Endodermal cell (in vitro differentiated cells): ENCODE measurements at regions not wholly inside any gene's neighbourhood (a gene's known extent, or its start where the extent isn't known, plus 50 kb on each side); places are given as distances from the start of the nearest gene placed in this dataset.

Experiments used
- DNase-seq: peaks from one replicate; pipeline ENCODE4 v3.0.0-alpha.2; 2017
- H3K27ac ChIP-seq: 2 replicates; pipeline ENCODE4 v1.5.1; 2013; ENCODE audit warnings: mild to moderate bottlenecking, low read depth, low read length, moderate library complexity
- H3K27me3 ChIP-seq: 2 replicates; pipeline ENCODE4 v1.6.1; 2013; ENCODE audit warnings: mild to moderate bottlenecking, low read length, moderate library complexity; ENCODE audit not compliant: insufficient read depth, control insufficient read depth, poor library complexity, severe bottlenecking
- H3K36me3 ChIP-seq: 2 replicates; pipeline ENCODE4 v1.7.0; 2013; ENCODE audit warnings: mild to moderate bottlenecking, low read length, moderate library complexity; ENCODE audit not compliant: control insufficient read depth, insufficient read depth
- H3K4me1 ChIP-seq: one replicate; pipeline ENCODE4 v1.7.0; 2013; ENCODE audit warnings: low read length; ENCODE audit not compliant: control insufficient read depth, insufficient read depth
- H3K4me3 ChIP-seq: 2 replicates; pipeline ENCODE4 v1.5.1; 2013; ENCODE audit warnings: mild to moderate bottlenecking, low read length, moderate library complexity
- H3K9ac ChIP-seq: 2 replicates; pipeline ENCODE4 v1.6.1; 2013; ENCODE audit warnings: mild to moderate bottlenecking, low read length, moderate library complexity; ENCODE audit not compliant: poor library complexity, severe bottlenecking; ENCODE audit errors: extremely low read depth
- H3K9me3 ChIP-seq: 2 replicates; pipeline ENCODE4 v1.6.1; 2013; ENCODE audit warnings: mild to moderate bottlenecking, low read length, moderate library complexity; ENCODE audit not compliant: control insufficient read depth
- H3K27ac Mint-ChIP-seq: 2 replicates; pipeline ENCODE4 v1.8.0; 2020; ENCODE audit warnings: mixed read lengths
- H3K27me3 Mint-ChIP-seq: 2 replicates; pipeline ENCODE4 v1.8.0; 2021; ENCODE audit warnings: mild to moderate bottlenecking, mixed read lengths; ENCODE audit not compliant: insufficient read depth
- H3K36me3 Mint-ChIP-seq: 2 replicates; pipeline ENCODE4 v1.8.0; 2020; ENCODE audit warnings: low read depth, mixed read lengths
- H3K4me1 Mint-ChIP-seq: 2 replicates; pipeline ENCODE4 v1.8.0; 2020; ENCODE audit warnings: mixed read lengths
- H3K4me3 Mint-ChIP-seq: 2 replicates; pipeline ENCODE4 v1.8.0; 2020; ENCODE audit warnings: mild to moderate bottlenecking, moderate library complexity, mixed read lengths
- H3K9me3 Mint-ChIP-seq: 2 replicates; pipeline ENCODE4 v1.8.0; 2020; ENCODE audit warnings: mild to moderate bottlenecking, mixed read lengths
- CTCF ChIP-seq: fragments of 200-600 bp; sonication (generic); conservative IDR thresholded peaks from 2 replicates; pipeline ENCODE4 v1.5.0; 2021; ENCODE audit warnings: antibody characterized with exemption, mild to moderate bottlenecking
- WGBS, 2 experiments: methylation state at CpG; one replicate each; pipeline versions ENCODE4 v1.1.5 to v1.1.7; 2013; ENCODE audit warnings: missing lambda C conversion rate in 2 of 2, mixed read lengths in 1 of 2; ENCODE audit not compliant: insufficient coverage in 1 of 2, insufficient read length in 1 of 2; 5-methylcytosine and 5-hydroxymethylcytosine counted together

- no peaks in the 10 kb centered on the region for H3K4me1 ChIP-seq
- no peaks in the 10 kb centered on the region for H3K9me3 ChIP-seq
- H3K4me3 ChIP-seq: no peak overlapping the region
- H3K9ac ChIP-seq: no peak overlapping the region
- Mint-ChIP-seq H3K36me3 (no peaks in the 10 kb centered on the region), H3K4me3 (no peak overlapping the region), H3K27ac (no peak overlapping the region), H3K4me1 (no peaks in the 10 kb centered on the region), H3K27me3 (no peaks in the 10 kb centered on the region), H3K9me3 (no peaks in the 10 kb centered on the region)
- no peak overlapping the region for H3K27ac ChIP-seq
- no peak for DNase-seq
- H3K36me3 ChIP-seq: no peaks in the 10 kb centered on the region
- no peak for TF ChIP-seq CTCF
- H3K27me3 ChIP-seq: no peaks in the 10 kb centered on the region
Measured at GRCh38 chr9:10957878-10958277, 345.1 kb upstream of the PTPRD start.

- no peak for DNase-seq
- WGBS, 2 experiments: 82% methylated on average over 4 of the region's 4 CpGs; no CpG with 5 or more reads in 1 of the 2 experiments
Measured at GRCh38 chr9:10961883-10962282, 349.1 kb upstream of the PTPRD start.

GRCh38 chr9:10983251-10983650 lies 370.4 kb upstream of the PTPRD start:
- Mint-ChIP-seq H3K27ac (no peak overlapping the region), H3K4me3 (no peak overlapping the region), H3K4me1 (no peaks in the 10 kb centered on the region), H3K9me3 (no peaks in the 10 kb centered on the region), H3K27me3 (no peaks in the 10 kb centered on the region), H3K36me3 (no peaks in the 10 kb centered on the region)
- Histone ChIP-seq H3K4me1 (no peaks in the 10 kb centered on the region), H3K27ac (no peak overlapping the region), H3K36me3 (no peaks in the 10 kb centered on the region), H3K9me3 (no peaks in the 10 kb centered on the region), H3K4me3 (no peak overlapping the region), H3K9ac (no peak overlapping the region), H3K27me3 (no peaks in the 10 kb centered on the region)
- WGBS, 2 experiments: no CpG with 5 or more reads among the region's 1 CpG
- no peak for DNase-seq
- no peak for TF ChIP-seq CTCF

More at GRCh38 chr9:10961883-10962282, 349.1 kb upstream of the PTPRD start:
- H3K27ac ChIP-seq: no peak overlapping the region
- H3K9me3 Mint-ChIP-seq: no peaks in the 10 kb centered on the region
- H3K4me3 Mint-ChIP-seq: no peak overlapping the region
- TF ChIP-seq CTCF: no peak
- no peak overlapping the region for H3K9ac ChIP-seq
- H3K36me3 ChIP-seq: no peaks in the 10 kb centered on the region
- no peak overlapping the region for H3K4me3 ChIP-seq
- no peaks in the 10 kb centered on the region for H3K4me1 ChIP-seq
- H3K27ac Mint-ChIP-seq: no peak overlapping the region
- no peaks in the 10 kb centered on the region for H3K27me3 Mint-ChIP-seq
- H3K9me3 ChIP-seq: no peaks in the 10 kb centered on the region
- no peaks in the 10 kb centered on the region for H3K27me3 ChIP-seq
- H3K36me3 Mint-ChIP-seq: no peaks in the 10 kb centered on the region
- no peaks in the 10 kb centered on the region for H3K4me1 Mint-ChIP-seq
